ENCODE measurements at regions not wholly inside any gene's neighbourhood (a gene's known extent, or its start where the extent isn't known, plus 50 kb on each side); places are given as distances from the start of the nearest gene placed in this dataset.

GRCh38 chr14:100440207-100440631 lies 117.1 kb downstream of the SLC25A47 start:
- Mint-ChIP-seq H3K36me3 (ENCODE audit: low read depth) (no peaks in the 10 kb centered on the region), H3K9me3 (no peaks in the 10 kb centered on the region), H3K4me3 (no peak overlapping the region), H3K27ac (no peak overlapping the region), H3K27me3 (ENCODE audit: low read depth, poor library complexity) (no peaks in the 10 kb centered on the region), H3K4me1 (peaks cover 38% of the 10 kb centered on the region)
- peak; percentile 32 for TF ChIP-seq CTCF (IDR thresholded peaks at IDR 0.05)
- peak; percentile 60 for DNase-seq

GRCh38 chr14:100440758-100441203 lies 117.6 kb downstream of the SLC25A47 start:
- Mint-ChIP-seq H3K4me3 (no peak overlapping the region), H3K9me3 (no peaks in the 10 kb centered on the region), H3K27ac (no peak overlapping the region), H3K27me3 (ENCODE audit: low read depth, poor library complexity) (no peaks in the 10 kb centered on the region), H3K4me1 (peaks cover 34% of the 10 kb centered on the region), H3K36me3 (ENCODE audit: low read depth) (no peaks in the 10 kb centered on the region)
- DNase-seq: no peak
- no peak for TF ChIP-seq CTCF (IDR thresholded peaks at IDR 0.05)

GRCh38 chr14:100441271-100441947 lies 118.3 kb downstream of the SLC25A47 start:
- no peak for DNase-seq
- H3K9me3 Mint-ChIP-seq: no peaks in the 10 kb centered on the region
- no peak for TF ChIP-seq CTCF (IDR thresholded peaks at IDR 0.05)
- no peak overlapping the region for H3K4me3 Mint-ChIP-seq
- H3K4me1 Mint-ChIP-seq: peaks cover 30% of the 10 kb centered on the region
- no peaks in the 10 kb centered on the region for H3K27me3 Mint-ChIP-seq (ENCODE audit: low read depth, poor library complexity)
- no peaks in the 10 kb centered on the region for H3K36me3 Mint-ChIP-seq (ENCODE audit: low read depth)
- no peak overlapping the region for H3K27ac Mint-ChIP-seq

GRCh38 chr14:100442036-100442435 lies 118.9 kb downstream of the SLC25A47 start:
- Mint-ChIP-seq H3K27ac (no peak overlapping the region), H3K9me3 (no peaks in the 10 kb centered on the region), H3K36me3 (ENCODE audit: low read depth) (no peaks in the 10 kb centered on the region), H3K27me3 (ENCODE audit: low read depth, poor library complexity) (no peaks in the 10 kb centered on the region), H3K4me1 (peaks cover 31% of the 10 kb centered on the region), H3K4me3 (no peak overlapping the region)
- DNase-seq: no peak
- TF ChIP-seq CTCF (IDR thresholded peaks at IDR 0.05): no peak

- Mint-ChIP-seq H3K27me3 (ENCODE audit: low read depth, poor library complexity) (no peaks in the 10 kb centered on the region), H3K4me3 (no peak overlapping the region), H3K4me1 (peaks cover 36% of the 10 kb centered on the region), H3K27ac (no peak overlapping the region), H3K36me3 (ENCODE audit: low read depth) (no peaks in the 10 kb centered on the region), H3K9me3 (no peaks in the 10 kb centered on the region)
- TF ChIP-seq CTCF (IDR thresholded peaks at IDR 0.05): no peak
- DNase-seq: no peak
These were observed 119.7 kb downstream of the SLC25A47 start for GRCh38 chr14:100442498-100443490.
